SK-N-MC (cell line): ENCODE measurements at regions not wholly inside any gene's neighbourhood (a gene's known extent, or its start where the extent isn't known, plus 50 kb on each side); places are given as distances from the start of the nearest gene placed in this dataset.

Experiments used
- EZH2 ChIP-seq: fragments of 200-600 bp; sonication (generic); IDR thresholded peaks from one replicate; pipeline ENCODE4 v1.6.1; 2017; ENCODE audit warnings: antibody characterized with exemption
- FOXP2 ChIP-seq: optimal IDR thresholded peaks from 2 replicates; pipeline ENCODE3; 2011; ENCODE audit warnings: mild to moderate bottlenecking, moderate library complexity; ENCODE audit not compliant: insufficient read depth; ENCODE audit errors: extremely low read length, control extremely low read depth
- POLR2AphosphoS5 ChIP-seq: IDR thresholded peaks from 2 replicates; pipeline ENCODE4 v1.6.1; 2012; ENCODE audit warnings: mild to moderate bottlenecking, low read depth, low read length, borderline replicate concordance

DNA sequence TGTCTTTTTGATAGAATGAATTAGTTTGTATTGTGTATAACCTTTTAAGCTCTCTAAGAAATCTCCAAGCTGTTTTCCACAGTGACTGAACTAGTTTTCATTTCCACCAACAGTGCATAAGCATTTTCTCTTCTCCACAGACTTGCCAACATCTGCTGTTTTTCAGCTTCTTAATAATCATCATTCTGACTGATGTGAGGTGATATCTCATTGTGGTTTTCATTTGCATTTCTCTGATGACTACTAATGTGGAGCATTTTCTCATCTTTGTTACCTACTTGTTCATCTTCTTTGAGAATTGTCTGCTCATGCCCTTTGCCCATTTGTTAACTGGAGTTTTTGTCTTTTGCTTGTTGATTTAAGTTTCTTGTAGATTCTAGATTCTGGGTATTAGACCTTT is 777.5 kb downstream of the OTOL1 start:
- TF ChIP-seq EZH2, result no peak
- TF ChIP-seq POLR2AphosphoS5, result no peak
- TF ChIP-seq FOXP2, result no peak
